PC-9 (cell line): ENCODE measurements at regions not wholly inside any gene's neighbourhood (a gene's known extent, or its start where the extent isn't known, plus 50 kb on each side); places are given as distances from the start of the nearest gene placed in this dataset.

Source experiments
- BruUV-seq: library from RNA; stranded (reverse); fragments of 400-500 nt; replicated peaks from 2 replicates; lab custom pipeline; 2021; lab: Mats Ljungman, UMichigan
- CTCF ChIA-PET: fragments of 300-600 bp; sonication (Branson Sonifier 250); formaldehyde crosslinking; loops from one replicate; lab custom pipeline; 2022; ENCODE audit warnings: antibody characterized with exemption; lab: Charles Lee
- POLR2A ChIA-PET: fragments of 300-600 bp; sonication (Branson Sonifier 250); formaldehyde crosslinking; loops from one replicate; lab custom pipeline; 2022; ENCODE audit warnings: antibody characterized with exemption; ENCODE audit not compliant: unreplicated experiment; lab: Charles Lee
- DNase-seq, 2 experiments: peaks; one replicate each; pipeline versions ENCODE4 v3.0.0 to v3.0.0-alpha.2; 2015 to 2022; ENCODE audit warnings: mixed read lengths in 1 of 2
- H2AFZ ChIP-seq: fragments of 200-600 bp; sonication (generic); 2 replicates; pipeline ENCODE4 v1.8.1; 2017; ENCODE audit warnings: antibody characterized with exemption
- H3F3A ChIP-seq: fragments of 200-600 bp; sonication (generic); 2 replicates; pipeline ENCODE4 v1.8.1; 2017; ENCODE audit warnings: antibody characterized with exemption, mild to moderate bottlenecking, low read depth; ENCODE audit not compliant: insufficient read depth
- H3K27ac ChIP-seq: fragments of 200-600 bp; sonication (generic); 2 replicates; pipeline ENCODE4 v1.6.1; 2016; ENCODE audit warnings: mixed run types
- H3K27me3 ChIP-seq: fragments of 200-600 bp; sonication (generic); 2 replicates; pipeline ENCODE4 v1.6.1; 2016; ENCODE audit warnings: low read depth, mixed run types; ENCODE audit not compliant: insufficient read depth
- H3K36me3 ChIP-seq: fragments of 200-600 bp; sonication (generic); 2 replicates; pipeline ENCODE4 v1.6.1; 2016; ENCODE audit warnings: low read depth, mixed run types
- H3K4me1 ChIP-seq: fragments of 200-600 bp; sonication (generic); replicated peaks from 2 replicates; pipeline ENCODE4 v1.6.1; 2016; ENCODE audit warnings: mixed run types; ENCODE audit not compliant: insufficient read depth
- H3K4me2 ChIP-seq: fragments of 200-600 bp; sonication (generic); 2 replicates; pipeline ENCODE4 v1.6.1; 2017; ENCODE audit warnings: mixed run types
- H3K4me3 ChIP-seq: fragments of 200-600 bp; sonication (generic); 2 replicates; pipeline ENCODE4 v1.6.1; 2016; ENCODE audit warnings: mixed run types
- H3K79me2 ChIP-seq: fragments of 200-600 bp; sonication (generic); 2 replicates; pipeline ENCODE4 v1.6.1; 2017; ENCODE audit warnings: low read depth, mixed run types
- H3K9me2 ChIP-seq: fragments of 200-600 bp; sonication (generic); 2 replicates; pipeline ENCODE4 v1.8.1; 2017; ENCODE audit warnings: mild to moderate bottlenecking; ENCODE audit not compliant: insufficient read depth
- H3K9me3 ChIP-seq: fragments of 200-600 bp; sonication (generic); 2 replicates; pipeline ENCODE4 v1.8.1; 2016; ENCODE audit warnings: low read depth; ENCODE audit not compliant: insufficient read depth
- H4K20me1 ChIP-seq: fragments of 200-600 bp; sonication (generic); 2 replicates; pipeline ENCODE4 v1.8.1; 2017; ENCODE audit not compliant: insufficient read depth
- EZH2 ChIP-seq: fragments of 200-600 bp; sonication (generic); IDR thresholded peaks from 2 replicates; pipeline ENCODE4 v1.8.0; 2017; ENCODE audit warnings: antibody characterized with exemption, low read depth
- intact Hi-C: fragments of 100-400 bp; cut with micrococcal nuclease; formaldehyde crosslinking; loops from one replicate; pipeline ENCODE4 v1.10.0; 2022; ENCODE audit not compliant: unreplicated experiment
- TF ChIP-seq, protein P1 (sequence below): fragments of 200-600 bp; sonication (generic); conservative IDR thresholded peaks from 2 replicates; pipeline ENCODE4 v1.6.1; 2017; ENCODE audit warnings: mixed run types, antibody characterized with exemption, mild to moderate bottlenecking, moderate library complexity

GRCh38 chr10:120970595-120971529 lies 119.7 kb downstream of the WDR11 start:
- Histone ChIP-seq H3F3A (no peaks in the 10 kb centered on the region), H3K36me3 (no peaks in the 10 kb centered on the region), H3K4me3 (no peak overlapping the region), H3K9me3 (no peaks in the 10 kb centered on the region), H2AFZ (no peak overlapping the region), H3K4me1 (no peaks in the 10 kb centered on the region), H3K27me3 (peaks cover 10% of the 10 kb centered on the region), H3K79me2 (no peaks in the 10 kb centered on the region), H3K4me2 (no peak overlapping the region), H4K20me1 (no peaks in the 10 kb centered on the region), H3K27ac (no peak overlapping the region), H3K9me2 (no peaks in the 10 kb centered on the region)
- intact Hi-C loops = no loop called here
- no peak for DNase-seq
- BruUV-seq = no TSS peak
- ChIA-PET POLR2A (no interaction called here), CTCF (no interaction called here)
- TF ChIP-seq, protein P1, sequence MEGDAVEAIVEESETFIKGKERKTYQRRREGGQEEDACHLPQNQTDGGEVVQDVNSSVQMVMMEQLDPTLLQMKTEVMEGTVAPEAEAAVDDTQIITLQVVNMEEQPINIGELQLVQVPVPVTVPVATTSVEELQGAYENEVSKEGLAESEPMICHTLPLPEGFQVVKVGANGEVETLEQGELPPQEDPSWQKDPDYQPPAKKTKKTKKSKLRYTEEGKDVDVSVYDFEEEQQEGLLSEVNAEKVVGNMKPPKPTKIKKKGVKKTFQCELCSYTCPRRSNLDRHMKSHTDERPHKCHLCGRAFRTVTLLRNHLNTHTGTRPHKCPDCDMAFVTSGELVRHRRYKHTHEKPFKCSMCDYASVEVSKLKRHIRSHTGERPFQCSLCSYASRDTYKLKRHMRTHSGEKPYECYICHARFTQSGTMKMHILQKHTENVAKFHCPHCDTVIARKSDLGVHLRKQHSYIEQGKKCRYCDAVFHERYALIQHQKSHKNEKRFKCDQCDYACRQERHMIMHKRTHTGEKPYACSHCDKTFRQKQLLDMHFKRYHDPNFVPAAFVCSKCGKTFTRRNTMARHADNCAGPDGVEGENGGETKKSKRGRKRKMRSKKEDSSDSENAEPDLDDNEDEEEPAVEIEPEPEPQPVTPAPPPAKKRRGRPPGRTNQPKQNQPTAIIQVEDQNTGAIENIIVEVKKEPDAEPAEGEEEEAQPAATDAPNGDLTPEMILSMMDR = no peak
- no peak for TF ChIP-seq EZH2

GRCh38 chr10:120971671-120972070 lies 120.5 kb downstream of the WDR11 start:
- no peak for DNase-seq
- Histone ChIP-seq H3K27ac (no peak overlapping the region), H3F3A (no peaks in the 10 kb centered on the region), H3K4me1 (no peaks in the 10 kb centered on the region), H3K27me3 (peaks cover 10% of the 10 kb centered on the region), H3K36me3 (no peaks in the 10 kb centered on the region), H3K9me2 (no peaks in the 10 kb centered on the region), H3K79me2 (no peaks in the 10 kb centered on the region), H3K4me2 (no peak overlapping the region), H4K20me1 (no peaks in the 10 kb centered on the region), H2AFZ (no peak overlapping the region), H3K4me3 (no peak overlapping the region), H3K9me3 (no peaks in the 10 kb centered on the region)
- intact Hi-C loops = no loop called here
- ChIA-PET CTCF (no interaction called here), POLR2A (no interaction called here)
- TF ChIP-seq EZH2 = no peak
- TF ChIP-seq, protein P1 = no peak
- BruUV-seq = no TSS peak

DNA sequence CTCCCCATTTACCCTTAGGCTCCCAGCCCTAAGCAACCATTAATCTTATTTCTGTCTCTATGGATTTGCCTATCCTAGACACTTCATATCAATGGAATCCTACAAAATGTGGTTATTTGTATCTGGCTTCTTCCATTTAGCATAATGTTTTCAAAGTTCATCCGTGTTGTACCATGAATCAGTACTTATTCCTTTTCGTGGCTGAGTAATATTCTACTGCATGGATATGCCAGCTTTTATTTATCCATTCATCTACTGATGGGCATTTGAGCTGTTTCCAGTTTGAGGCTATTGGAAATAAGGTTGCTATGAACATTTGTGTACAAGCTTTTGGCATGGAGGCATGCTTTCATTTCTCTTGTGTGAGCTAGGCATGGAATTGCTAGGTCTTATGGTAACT lies 121.1 kb downstream of the WDR11 start:
- no TSS peak for BruUV-seq
- no peak overlapping the region for H3K4me2 ChIP-seq
- no peaks in the 10 kb centered on the region for H3K36me3 ChIP-seq
- H3K27ac ChIP-seq = no peak overlapping the region
- peaks cover 5% of the 10 kb centered on the region for H3K27me3 ChIP-seq
- no peak for DNase-seq
- H3K9me2 ChIP-seq = no peaks in the 10 kb centered on the region
- no peak overlapping the region for H2AFZ ChIP-seq
- H3F3A ChIP-seq = no peaks in the 10 kb centered on the region
- TF ChIP-seq, protein P1 = no peak
- no peak for TF ChIP-seq EZH2
- ChIA-PET POLR2A (no interaction called here), CTCF (no interaction called here)
- no peaks in the 10 kb centered on the region for H3K79me2 ChIP-seq
- no peaks in the 10 kb centered on the region for H4K20me1 ChIP-seq
- no peak overlapping the region for H3K4me3 ChIP-seq
- no peaks in the 10 kb centered on the region for H3K9me3 ChIP-seq
- no peaks in the 10 kb centered on the region for H3K4me1 ChIP-seq
- intact Hi-C loops = no loop called here
